GM21447 (cell line): ENCODE measurements at regions not wholly inside any gene's neighbourhood (a gene's known extent, or its start where the extent isn't known, plus 50 kb on each side); places are given as distances from the start of the nearest gene placed in this dataset.

Experiments used
- ATAC-seq: cut with Tn5 transposase; IDR thresholded peaks from one replicate; pipeline ENCODE4 v1.9.1; 2021; ENCODE audit not compliant: unreplicated experiment

GRCh38 chr20:24791953-24792352, 157.1 kb upstream of the CST7 start:
- no peak for ATAC-seq

- no peak for ATAC-seq
Observed at GRCh38 chr20:24792641-24793495, 156.2 kb upstream of the CST7 start.

GRCh38 chr20:24795436-24795835, 153.6 kb upstream of the CST7 start:
- ATAC-seq = no peak

GRCh38 chr20:24796236-24796635, 152.8 kb upstream of the CST7 start:
- ATAC-seq = no peak

GRCh38 chr20:24797113-24797512, 152.0 kb upstream of the CST7 start:
- no peak for ATAC-seq

GRCh38 chr20:24797745-24798655, 151.1 kb upstream of the CST7 start:
- no peak for ATAC-seq

- ATAC-seq = no peak
Observed at GRCh38 chr20:24798930-24799705, 150.0 kb upstream of the CST7 start.

- ATAC-seq = no peak
Observed at GRCh38 chr20:24799971-24800580, 149.0 kb upstream of the CST7 start.

- ATAC-seq = no peak
Observed at GRCh38 chr20:24802286-24802820, 146.7 kb upstream of the CST7 start.

- no peak for ATAC-seq
Observed at GRCh38 chr20:24804481-24805206, 144.4 kb upstream of the CST7 start.

GRCh38 chr20:24805456-24806238, 143.4 kb upstream of the CST7 start:
- ATAC-seq = no peak

- no peak for ATAC-seq
Observed at GRCh38 chr20:24806705-24807676, 142.1 kb upstream of the CST7 start.

GRCh38 chr20:24808616-24809015, 140.5 kb upstream of the CST7 start:
- ATAC-seq = no peak

GRCh38 chr20:24809606-24810005, 139.5 kb upstream of the CST7 start:
- no peak for ATAC-seq

- no peak for ATAC-seq
Observed at GRCh38 chr20:24810676-24811407, 138.2 kb upstream of the CST7 start.

GRCh38 chr20:24812373-24812772, 136.7 kb upstream of the CST7 start:
- ATAC-seq = no peak

- ATAC-seq = no peak
Observed at GRCh38 chr20:24813080-24813479, 136.0 kb upstream of the CST7 start.
